GM13977 (cell line): ENCODE measurements at regions not wholly inside any gene's neighbourhood (a gene's known extent, or its start where the extent isn't known, plus 50 kb on each side); places are given as distances from the start of the nearest gene placed in this dataset.
"Not testable (repeated sequence)": the region's sequence is repeated elsewhere in the genome, so short reads cannot be mapped to it uniquely, and the experiment has no call there.

Source experiments
- DNase-seq: peaks from one replicate; pipeline ENCODE4 v3.0.0; 2012; ENCODE audit warnings: low spot score
- CTCF ChIP-seq: IDR thresholded peaks from 2 replicates; pipeline ENCODE4 v1.5.1; 2012; ENCODE audit warnings: mild to moderate bottlenecking, control low read depth; ENCODE audit not compliant: insufficient read depth; ENCODE audit errors: extremely low read depth, missing control alignments
- in situ Hi-C: fragments of 300-500 bp; cut with MboI; formaldehyde crosslinking; loops from one replicate; pipeline ENCODE4 v1.12.0; 2022; ENCODE audit warnings: low sequenced_read_pairs, low pct_unique_long_range_greater_than_20kb, mixed read lengths, inconsistent platforms; ENCODE audit not compliant: unreplicated experiment

- in situ Hi-C loops, result no loop called here
- no peak for TF ChIP-seq CTCF
- DNase-seq, result no peak
Observed at GRCh38 chr7:13106513-13106912, 419.1 kb downstream of the ARL4A start.

- no peak for DNase-seq
- in situ Hi-C loops, result no loop called here
- TF ChIP-seq CTCF, result no peak
Observed at GRCh38 chr7:13107291-13107690, 419.9 kb downstream of the ARL4A start.

- DNase-seq, result no peak
- no peak for TF ChIP-seq CTCF
- in situ Hi-C loops, result no loop called here
Observed at GRCh38 chr7:13108061-13108460, 420.6 kb downstream of the ARL4A start.

GRCh38 chr7:13109201-13109600 lies 421.8 kb downstream of the ARL4A start:
- no peak for TF ChIP-seq CTCF
- no peak for DNase-seq
- in situ Hi-C loops, result no loop called here

- in situ Hi-C loops, result no loop called here
- TF ChIP-seq CTCF, result no peak
- DNase-seq, result no peak
Observed at GRCh38 chr7:13110107-13110506, 422.7 kb downstream of the ARL4A start.

- in situ Hi-C loops, result no loop called here
- no peak for DNase-seq
- no peak for TF ChIP-seq CTCF
Observed at GRCh38 chr7:13111230-13111629, 423.8 kb downstream of the ARL4A start.

- DNase-seq, in situ Hi-C loops: not testable (repeated sequence)
Observed at GRCh38 chr7:13114240-13114639, 426.8 kb downstream of the ARL4A start.
